Left lung (tissue), 4 donors: ENCODE measurements at regions not wholly inside any gene's neighbourhood (a gene's known extent, or its start where the extent isn't known, plus 50 kb on each side); places are given as distances from the start of the nearest gene placed in this dataset.

Experiments
- ATAC-seq: fragments of 200-7000 bp; cut with Tn5 transposase; one replicate; pipeline ENCODE4 v1.9.1; 2020; ENCODE audit warnings: moderate library complexity
- DNase-seq, 4 donors: peaks; one replicate each; pipeline ENCODE4 v3.0.0-alpha.2; 2013 to 2020
- H3K27ac ChIP-seq, 2 donors: fragments of 200-600 bp; sonication (generic) in 1 of 2; one replicate each; pipeline versions ENCODE4 v1.5.0 to v1.8.0; 2020 to 2021
- H3K27me3 ChIP-seq, 2 donors: fragments of 200-600 bp; sonication (generic) in 1 of 2; one replicate each; pipeline versions ENCODE4 v1.5.0 to v1.8.0; 2020 to 2021
- H3K36me3 ChIP-seq, 2 donors: fragments of 200-600 bp; sonication (generic) in 1 of 2; one replicate each; pipeline versions ENCODE4 v1.5.0 to v1.8.0; 2020 to 2021
- H3K4me1 ChIP-seq, 2 donors: fragments of 200-600 bp; one replicate each; pipeline ENCODE4 v1.8.0; 2021
- H3K4me3 ChIP-seq, 2 donors: fragments of 200-600 bp; sonication (generic) in 1 of 2; one replicate each; pipeline versions ENCODE4 v1.5.0 to v1.8.0; 2020 to 2021; ENCODE audit warnings: mild to moderate bottlenecking in 1 of 2
- H3K9me3 ChIP-seq, 2 donors: fragments of 200-600 bp; sonication (generic) in 1 of 2; one replicate each; pipeline versions ENCODE4 v1.5.0 to v1.8.0; 2020 to 2021
- intact Hi-C, 2 donors: fragments of 100-400 bp; cut with DNase I; formaldehyde crosslinking; loops; one replicate each; pipeline versions ENCODE4 v1.11.2 to v1.14.2; 2022
- TF ChIP-seq, protein P1 (sequence below), 2 donors: fragments of 200-600 bp; sonication (generic) in 1 of 2; IDR thresholded peaks; one replicate each; pipeline versions ENCODE4 v1.5.0 to v1.8.0; 2021; ENCODE audit warnings: antibody characterized with exemption in 2 of 2
- donor health status: DM: no; HTN: yes; CAD: no.
- donor health status: DM: no; HTN: no; CAD: no.

DNA sequence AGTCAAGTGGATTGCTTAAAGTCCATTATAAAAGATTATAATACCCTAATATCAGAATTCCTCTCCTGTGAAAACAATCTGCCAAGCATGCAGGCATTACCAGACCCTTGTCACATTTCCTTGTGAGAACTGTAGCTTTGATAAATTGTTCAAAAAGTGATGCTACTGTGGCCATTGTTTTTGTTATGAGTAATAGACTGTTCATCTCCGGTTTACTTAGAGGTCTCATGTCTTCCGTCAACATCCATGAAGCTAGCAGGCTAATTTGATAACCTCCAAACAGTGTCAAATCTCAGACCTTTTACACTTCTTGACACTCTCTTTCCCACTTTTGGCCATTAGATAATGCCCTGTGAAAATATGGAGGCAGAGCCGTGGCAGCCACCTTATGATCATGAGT lies 342.7 kb downstream of the CPS1 start:
- no peak for ATAC-seq
- Histone ChIP-seq H3K9me3 (no peaks in the 10 kb centered on the region), H3K4me3 (no peak overlapping the region), H3K4me1 (no peaks in the 10 kb centered on the region), H3K27ac (no peak overlapping the region), H3K36me3 (no peaks in the 10 kb centered on the region), H3K27me3 (no peaks in the 10 kb centered on the region)
- intact Hi-C loops, result no loop called here
- DNase-seq, result no peak
- TF ChIP-seq, protein P1, sequence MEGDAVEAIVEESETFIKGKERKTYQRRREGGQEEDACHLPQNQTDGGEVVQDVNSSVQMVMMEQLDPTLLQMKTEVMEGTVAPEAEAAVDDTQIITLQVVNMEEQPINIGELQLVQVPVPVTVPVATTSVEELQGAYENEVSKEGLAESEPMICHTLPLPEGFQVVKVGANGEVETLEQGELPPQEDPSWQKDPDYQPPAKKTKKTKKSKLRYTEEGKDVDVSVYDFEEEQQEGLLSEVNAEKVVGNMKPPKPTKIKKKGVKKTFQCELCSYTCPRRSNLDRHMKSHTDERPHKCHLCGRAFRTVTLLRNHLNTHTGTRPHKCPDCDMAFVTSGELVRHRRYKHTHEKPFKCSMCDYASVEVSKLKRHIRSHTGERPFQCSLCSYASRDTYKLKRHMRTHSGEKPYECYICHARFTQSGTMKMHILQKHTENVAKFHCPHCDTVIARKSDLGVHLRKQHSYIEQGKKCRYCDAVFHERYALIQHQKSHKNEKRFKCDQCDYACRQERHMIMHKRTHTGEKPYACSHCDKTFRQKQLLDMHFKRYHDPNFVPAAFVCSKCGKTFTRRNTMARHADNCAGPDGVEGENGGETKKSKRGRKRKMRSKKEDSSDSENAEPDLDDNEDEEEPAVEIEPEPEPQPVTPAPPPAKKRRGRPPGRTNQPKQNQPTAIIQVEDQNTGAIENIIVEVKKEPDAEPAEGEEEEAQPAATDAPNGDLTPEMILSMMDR (IDR thresholded peaks at IDR 0.05), result no peak

DNA sequence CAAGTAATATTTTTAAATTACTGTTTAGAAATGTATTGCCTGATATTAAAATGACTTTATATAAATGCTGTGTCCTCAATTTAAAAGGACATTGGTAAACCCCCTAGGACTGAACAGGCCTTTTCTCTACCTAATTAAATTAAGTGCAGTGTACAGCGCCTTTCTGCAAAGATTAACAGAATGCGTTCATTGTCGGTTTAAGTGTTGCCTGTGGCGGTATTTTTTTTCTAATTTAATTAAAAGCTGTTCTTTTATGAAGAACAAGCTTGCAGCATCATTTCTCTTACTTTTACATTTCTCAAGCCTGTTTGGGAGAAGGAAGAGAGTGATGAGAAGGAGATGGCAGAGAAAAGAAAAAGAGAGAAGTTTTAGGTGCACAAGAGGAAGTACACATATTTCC lies 344.9 kb downstream of the CPS1 start:
- Histone ChIP-seq H3K27ac (no peak overlapping the region), H3K36me3 (no peaks in the 10 kb centered on the region), H3K27me3 (no peaks in the 10 kb centered on the region), H3K4me3 (no peak overlapping the region), H3K9me3 (no peaks in the 10 kb centered on the region), H3K4me1 (no peaks in the 10 kb centered on the region)
- intact Hi-C loops, result no loop called here
- no peak for ATAC-seq
- TF ChIP-seq, protein P1 (IDR thresholded peaks at IDR 0.05), result no peak
- no peak for DNase-seq

DNA sequence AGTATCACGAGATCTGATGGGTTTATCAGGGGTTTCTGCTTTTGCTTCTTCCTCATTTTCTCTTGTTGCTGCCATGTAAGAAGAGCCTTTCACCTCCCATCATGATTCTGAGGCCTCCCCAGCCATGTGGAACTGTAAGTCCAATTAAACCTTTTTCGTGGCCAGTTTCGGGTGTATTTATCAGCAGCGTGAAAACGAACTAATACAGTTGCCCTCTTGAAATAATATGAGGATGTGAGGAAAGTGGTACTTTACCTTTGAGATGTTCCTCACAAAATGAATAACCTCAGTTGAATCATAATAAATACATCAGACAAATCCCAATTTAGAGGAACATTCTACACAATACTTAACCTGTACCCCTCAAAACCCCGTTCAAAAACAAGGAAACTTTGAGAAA lies 356.4 kb downstream of the CPS1 start:
- Histone ChIP-seq H3K9me3 (peaks cover 0 to 20% of the 10 kb centered on the region in 2 donors), H3K36me3 (no peaks in the 10 kb centered on the region), H3K4me1 (no peaks in the 10 kb centered on the region), H3K27me3 (no peaks in the 10 kb centered on the region), H3K27ac (no peak overlapping the region), H3K4me3 (no peak overlapping the region)
- TF ChIP-seq, protein P1 (IDR thresholded peaks at IDR 0.05), result no peak
- intact Hi-C loops, result no loop called here
- no peak for DNase-seq
- ATAC-seq, result no peak

DNA sequence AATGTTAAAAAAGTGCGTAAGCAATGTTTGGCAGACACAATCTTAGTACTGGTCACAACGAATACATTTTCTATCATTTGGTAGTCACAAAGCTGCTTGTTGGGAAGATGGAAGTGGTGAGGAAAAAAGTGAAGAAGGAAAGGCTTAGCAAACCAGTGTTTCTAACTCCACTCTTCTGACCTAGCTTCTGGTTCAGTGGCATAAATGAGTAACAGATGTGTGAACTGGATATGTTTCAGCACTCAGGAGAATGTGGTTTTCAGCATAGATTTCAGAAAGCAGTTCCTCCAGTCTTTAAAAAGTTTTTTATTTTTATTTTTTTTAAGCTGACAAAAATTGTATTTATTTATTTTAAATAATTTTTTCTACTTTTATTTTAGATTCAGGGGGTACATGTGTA lies 357.1 kb downstream of the CPS1 start:
- no peaks in the 10 kb centered on the region for H3K4me1 ChIP-seq
- no peaks in the 10 kb centered on the region for H3K36me3 ChIP-seq
- TF ChIP-seq, protein P1 (IDR thresholded peaks at IDR 0.05), result no peak
- ATAC-seq, result no peak
- H3K4me3 ChIP-seq, result no peak overlapping the region
- intact Hi-C loops, result no loop called here
- peaks cover 0 to 15% of the 10 kb centered on the region in 2 donors for H3K9me3 ChIP-seq
- no peaks in the 10 kb centered on the region for H3K27me3 ChIP-seq
- DNase-seq, result no peak
- no peak overlapping the region for H3K27ac ChIP-seq

- no peaks in the 10 kb centered on the region for H3K36me3 ChIP-seq
- no peak for DNase-seq
- H3K27ac ChIP-seq, result no peak overlapping the region
- TF ChIP-seq, protein P1 (IDR thresholded peaks at IDR 0.05), result no peak
- no peak for ATAC-seq
- intact Hi-C loops, result no loop called here
- no peaks in the 10 kb centered on the region for H3K27me3 ChIP-seq
- H3K9me3 ChIP-seq, result peaks cover 0 to 12% of the 10 kb centered on the region in 2 donors
- H3K4me3 ChIP-seq, result no peak overlapping the region
- no peaks in the 10 kb centered on the region for H3K4me1 ChIP-seq
Measured at GRCh38 chr2:210915912-210916311, 359.5 kb downstream of the CPS1 start.
